Glomerular visceral epithelial cell (primary cell): ENCODE measurements at regions not wholly inside any gene's neighbourhood (a gene's known extent, or its start where the extent isn't known, plus 50 kb on each side); places are given as distances from the start of the nearest gene placed in this dataset.
"Not testable (repeated sequence)": the region's sequence is repeated elsewhere in the genome, so short reads cannot be mapped to it uniquely, and the experiment has no call there.

Source experiments
- DNase-seq: peaks from one replicate; pipeline ENCODE4 v3.0.0-alpha.2; 2016; ENCODE audit errors: extremely low spot score

DNA sequence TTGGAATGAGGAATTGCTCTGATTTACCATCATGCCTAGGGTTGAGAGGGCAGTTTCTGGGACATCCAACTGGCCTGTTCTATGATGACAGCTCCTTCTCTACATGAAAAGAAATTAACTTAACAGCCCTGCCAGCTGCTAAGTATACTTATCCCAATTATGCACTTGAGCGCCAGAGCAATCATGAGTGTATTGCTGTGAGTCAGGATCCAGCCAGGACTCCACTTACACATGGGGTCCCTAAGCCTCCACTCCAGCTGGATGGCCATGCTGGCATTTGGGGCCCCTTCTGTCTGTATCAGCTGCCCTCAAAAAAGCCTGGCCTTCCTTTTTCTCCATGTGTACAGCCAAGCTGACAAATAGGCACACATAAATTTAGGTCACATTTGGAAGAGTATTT, 481.9 kb downstream of the TMX3 start:
- DNase-seq: peak; percentile 2

DNA sequence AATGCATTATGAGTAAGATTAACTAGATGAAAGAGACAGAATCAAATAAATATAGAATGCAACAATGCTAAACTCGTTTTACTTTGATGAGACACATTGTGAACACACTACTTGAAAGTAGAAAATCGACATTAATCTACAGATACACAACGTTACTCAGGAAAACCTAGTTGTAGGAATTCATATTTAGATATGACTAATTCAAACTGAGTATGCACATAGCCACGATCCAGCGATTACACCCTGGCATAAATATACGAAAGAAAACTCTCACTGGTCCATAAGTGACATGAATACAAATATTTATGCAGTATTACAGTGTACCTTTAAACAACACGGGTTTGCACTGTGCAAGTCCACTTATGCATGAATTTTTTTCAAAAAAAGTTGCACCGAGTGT, 485.6 kb downstream of the TMX3 start:
- no peak for DNase-seq

DNA sequence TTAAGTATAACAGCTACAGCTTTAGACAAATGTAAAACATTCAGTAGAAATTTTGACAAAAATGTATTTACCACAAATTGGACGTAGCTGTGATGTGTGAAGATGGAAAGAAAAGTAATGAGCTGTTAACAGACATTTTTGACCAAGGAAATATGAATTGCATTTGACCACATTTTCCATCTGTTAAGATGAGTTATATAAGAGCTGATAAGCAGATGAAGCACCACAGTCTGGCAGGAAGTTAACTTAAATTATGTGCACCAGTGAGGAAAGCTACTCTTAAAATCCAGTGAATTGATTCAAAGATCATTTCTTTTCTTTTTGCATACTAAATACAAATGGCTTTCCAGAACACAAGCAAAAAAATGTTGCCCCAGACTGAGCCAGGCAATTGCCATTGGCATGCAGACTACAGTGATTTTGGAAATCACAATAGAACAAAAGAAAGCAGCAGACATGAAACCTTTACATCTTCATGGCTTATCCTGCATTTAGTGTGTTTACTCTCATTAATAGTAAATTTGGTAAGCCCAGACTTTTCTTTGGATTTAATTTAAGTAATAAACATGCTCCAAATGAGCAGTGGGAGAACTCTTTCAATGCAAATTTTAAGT, 493.7 kb downstream of the TMX3 start:
- DNase-seq: no peak

DNA sequence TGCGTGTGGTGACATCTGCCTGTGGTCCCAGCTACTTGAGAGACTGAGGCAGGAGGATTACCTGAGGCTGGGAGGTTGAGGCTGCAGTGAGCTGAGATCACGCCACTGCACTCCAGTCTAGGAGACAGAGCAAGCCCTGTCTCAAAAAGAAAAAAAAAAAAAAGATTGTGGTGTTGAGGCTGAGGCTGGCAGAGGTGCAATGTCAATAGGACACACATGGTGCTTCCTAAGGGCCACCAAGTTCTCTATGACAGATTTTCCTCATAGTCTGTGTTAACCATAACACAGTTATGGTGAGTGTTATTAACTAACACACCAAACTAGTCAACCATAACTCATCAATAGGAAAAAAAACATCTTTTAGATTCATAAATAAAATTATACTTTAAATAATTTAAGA, 494.4 kb downstream of the TMX3 start:
- DNase-seq: no peak

DNA sequence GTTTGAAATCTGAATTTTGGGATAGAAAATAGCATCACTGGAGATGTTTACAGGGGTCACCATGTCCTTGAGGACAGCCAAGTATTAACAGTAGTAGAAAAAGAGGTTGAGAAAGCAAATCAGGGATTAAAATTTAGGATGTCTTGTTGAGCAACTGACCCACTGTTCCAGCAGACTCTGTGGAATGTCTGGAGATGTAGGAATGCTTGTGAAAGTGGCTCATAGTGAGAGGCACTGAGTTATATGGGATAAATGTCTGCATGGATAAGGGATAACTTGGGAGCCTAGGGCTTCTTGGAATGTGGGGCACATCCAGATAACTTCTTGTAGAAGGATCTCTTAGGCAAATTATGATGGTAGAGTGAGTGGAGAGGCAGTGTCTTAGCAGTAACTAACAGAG, 495.0 kb downstream of the TMX3 start:
- DNase-seq: no peak

DNA sequence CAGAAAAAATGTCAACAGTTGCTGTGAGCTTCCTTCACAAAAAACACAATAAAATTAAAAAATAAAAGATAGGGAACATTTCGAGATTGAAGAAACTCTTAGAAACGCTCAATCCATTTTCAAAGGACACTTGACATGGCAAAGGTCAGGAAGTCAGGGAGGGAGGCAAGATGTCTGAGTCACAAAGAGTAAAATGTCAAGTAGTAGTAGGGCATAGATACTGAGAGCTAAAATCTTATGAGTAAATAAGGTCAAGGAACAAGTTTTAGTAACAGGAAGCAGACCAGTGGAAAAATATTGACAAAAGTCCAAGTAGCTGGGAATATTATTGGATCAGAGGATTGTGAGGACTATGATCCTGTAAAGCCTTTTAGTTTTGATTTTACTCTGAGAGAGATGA, 495.6 kb downstream of the TMX3 start:
- no peak for DNase-seq

DNA sequence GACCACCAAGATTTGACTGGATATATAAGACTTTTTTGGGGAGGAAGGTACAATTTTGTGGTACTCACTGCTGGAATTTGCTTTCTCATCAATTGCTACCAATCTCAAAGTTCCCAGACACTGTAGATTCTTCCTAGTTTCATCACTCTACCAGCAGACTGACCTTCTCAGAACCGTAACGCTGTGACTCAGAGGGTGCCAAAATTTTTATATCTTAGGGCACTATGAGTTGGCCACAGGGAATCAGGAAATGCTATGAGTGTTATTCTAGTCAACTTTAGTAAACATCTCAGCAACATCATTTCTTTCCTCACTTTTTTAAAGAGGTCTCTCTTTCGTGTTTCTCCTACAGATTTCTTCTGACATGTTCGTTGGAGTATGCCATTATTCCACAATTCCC, 499.0 kb downstream of the TMX3 start:
- DNase-seq: no peak

DNA sequence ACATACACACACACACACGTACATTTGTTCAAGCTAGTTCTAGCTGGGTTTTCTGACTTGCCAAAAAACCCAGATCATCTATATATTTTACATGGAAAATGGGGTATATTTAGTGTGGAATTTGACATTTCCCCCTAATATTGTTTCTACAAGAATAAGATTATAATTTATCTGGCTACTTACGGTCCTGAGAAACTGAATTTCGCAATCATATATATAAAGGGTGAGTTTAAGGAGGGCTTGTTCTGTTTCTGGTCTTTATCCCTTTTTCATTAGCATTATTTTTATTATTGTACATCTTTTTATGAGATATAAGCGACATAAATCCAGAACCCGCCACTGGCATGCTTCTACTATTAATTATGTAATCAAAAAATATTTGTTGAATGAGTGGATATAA, 528.9 kb downstream of the TMX3 start:
- DNase-seq: no peak

DNA sequence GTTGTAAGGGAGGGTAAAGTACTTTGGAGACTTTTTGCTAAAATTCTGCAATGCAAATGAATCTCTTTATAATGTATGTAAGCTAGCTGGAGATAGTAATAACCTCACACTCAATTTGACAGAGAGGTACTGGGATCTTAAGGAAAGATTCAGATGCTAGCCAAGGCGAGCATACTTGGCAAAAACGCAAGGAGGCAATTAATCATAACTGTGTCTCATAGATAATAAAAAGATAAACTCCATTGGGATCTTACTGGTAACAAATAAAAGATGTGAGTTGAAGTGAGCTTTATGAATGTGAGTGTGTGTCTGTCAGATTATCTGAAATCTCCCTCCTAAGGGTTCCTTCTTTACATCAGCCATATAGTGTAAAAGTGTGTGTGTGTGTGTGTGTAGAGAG, 533.0 kb downstream of the TMX3 start:
- no peak for DNase-seq

DNA sequence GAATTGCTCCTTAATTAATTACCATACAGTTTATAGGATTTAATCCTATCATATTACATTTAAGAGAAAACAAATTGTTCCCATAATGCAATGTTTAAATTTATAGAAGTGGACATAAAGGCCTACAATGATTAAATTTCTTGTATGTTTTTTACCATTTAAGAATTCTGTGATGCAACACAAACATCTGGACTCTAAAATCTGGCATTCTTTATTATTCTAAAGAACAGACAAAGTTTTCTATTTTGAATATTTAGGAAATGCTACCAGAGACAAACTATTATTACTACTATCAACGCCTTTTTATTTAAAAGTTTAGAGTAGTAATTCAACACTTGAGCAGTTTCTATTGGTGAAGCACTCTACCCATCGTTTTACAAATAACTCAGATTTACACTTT, 535.1 kb downstream of the TMX3 start:
- no peak for DNase-seq

DNA sequence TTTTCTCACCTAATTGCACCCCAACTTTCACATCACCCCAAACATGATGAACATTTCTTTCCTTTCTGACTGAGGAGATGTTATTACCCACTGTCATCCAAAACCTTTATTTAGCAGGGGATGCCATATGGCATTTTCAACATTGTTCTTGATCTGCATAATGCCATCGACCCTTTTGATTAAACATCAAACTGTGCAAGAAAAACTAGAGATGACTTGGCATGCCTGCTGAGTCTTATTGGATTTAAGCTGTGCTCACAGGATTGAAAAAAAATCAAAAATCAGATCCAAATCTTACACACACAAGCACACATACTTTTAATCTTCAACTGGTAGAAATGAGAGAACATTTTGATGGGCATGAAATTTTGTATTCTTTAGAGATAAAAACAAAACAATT, 536.0 kb downstream of the TMX3 start:
- DNase-seq: no peak

DNA sequence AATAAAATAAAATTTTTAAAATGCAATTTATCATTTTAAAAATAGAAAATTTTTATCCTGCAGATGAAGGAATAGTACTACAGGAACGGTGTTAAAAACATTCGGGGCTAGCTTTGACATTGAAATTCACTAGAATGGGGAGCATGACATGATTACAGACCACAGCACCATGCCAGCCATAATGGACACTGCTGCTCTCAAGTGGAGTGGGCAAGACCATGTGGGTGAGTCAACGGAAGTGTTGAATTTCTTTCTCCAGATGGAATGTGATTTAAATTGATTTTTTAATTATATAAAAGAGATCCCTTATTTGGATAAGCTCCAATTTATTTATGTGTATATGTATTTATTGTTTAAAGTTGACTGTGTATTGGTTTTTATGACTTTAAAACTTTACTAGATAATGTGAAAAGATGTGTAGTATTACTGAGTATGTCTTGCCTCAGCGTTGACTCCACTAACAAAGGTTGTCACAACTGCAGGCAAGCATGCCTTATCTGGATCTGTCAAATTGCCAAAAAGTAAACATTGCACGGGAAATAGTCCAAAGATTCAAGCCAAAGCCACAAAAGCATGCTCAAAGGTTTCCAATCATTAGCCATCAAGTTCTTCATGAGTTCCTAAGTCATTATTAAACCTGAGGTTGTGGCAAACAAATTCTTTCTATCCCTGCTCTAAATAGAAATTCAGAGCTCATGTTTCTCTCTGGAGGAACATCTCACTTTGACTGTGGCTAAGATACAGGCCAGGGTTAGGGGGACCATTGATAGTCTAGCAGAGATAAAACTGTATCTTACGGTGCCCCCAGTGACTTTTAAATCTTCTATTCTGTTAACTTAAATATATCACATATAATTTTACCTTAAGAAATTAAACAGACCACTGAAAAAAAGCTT, 536.9 kb downstream of the TMX3 start:
- DNase-seq: peak; percentile 79

DNA sequence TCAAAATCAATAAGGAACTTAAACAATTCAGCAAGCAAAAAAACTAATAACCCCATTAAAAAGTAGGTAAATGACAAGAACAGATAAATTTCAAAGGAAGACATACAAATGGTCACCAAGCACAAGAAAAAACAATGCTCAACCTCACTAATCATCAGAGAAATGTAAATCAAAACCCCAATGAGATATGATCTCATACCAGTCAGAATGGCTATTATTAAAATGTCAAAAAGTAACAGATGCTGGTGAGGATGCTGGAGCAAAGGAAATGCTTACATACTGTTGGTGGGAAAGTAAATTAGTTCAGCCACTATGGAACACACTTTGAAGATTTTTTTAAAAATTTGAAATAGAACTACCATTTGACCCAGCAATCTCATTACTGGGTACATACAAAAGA, 538.0 kb downstream of the TMX3 start:
- no peak for DNase-seq

DNA sequence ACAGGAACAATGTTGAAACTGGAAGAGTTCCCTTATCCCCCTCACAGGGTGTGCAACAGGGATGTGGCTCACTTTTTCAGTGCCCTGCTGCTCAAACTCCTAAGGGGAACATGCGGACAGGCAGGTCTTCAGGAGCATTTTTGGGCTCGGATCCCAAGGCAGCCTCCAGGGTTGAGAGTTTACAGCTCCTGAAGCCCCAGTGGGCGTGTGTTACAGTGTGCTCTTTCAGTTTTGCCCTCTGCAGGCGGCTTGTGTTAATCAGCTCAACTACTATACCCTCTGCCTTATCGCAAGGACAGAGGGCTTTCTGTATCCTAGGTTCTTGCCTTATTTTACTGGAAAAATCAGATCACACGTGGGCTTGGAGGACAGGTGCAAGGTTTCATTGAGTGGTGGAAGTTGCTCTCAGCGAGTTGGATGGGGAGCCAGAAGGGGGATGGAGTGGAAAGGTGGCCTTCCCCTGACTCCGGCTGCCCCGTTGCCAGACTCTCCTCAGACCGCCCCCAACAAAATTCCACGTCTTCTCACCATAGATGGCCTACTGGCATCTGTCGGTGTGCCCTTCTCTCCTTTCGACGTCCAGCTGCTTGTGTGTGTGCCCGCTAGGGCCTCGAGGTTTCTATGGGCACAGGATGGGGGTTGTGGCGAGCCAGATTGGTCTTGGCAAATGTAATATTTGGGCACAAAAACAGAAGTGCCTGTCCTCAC, 541.9 kb downstream of the TMX3 start:
- DNase-seq: no peak

DNA sequence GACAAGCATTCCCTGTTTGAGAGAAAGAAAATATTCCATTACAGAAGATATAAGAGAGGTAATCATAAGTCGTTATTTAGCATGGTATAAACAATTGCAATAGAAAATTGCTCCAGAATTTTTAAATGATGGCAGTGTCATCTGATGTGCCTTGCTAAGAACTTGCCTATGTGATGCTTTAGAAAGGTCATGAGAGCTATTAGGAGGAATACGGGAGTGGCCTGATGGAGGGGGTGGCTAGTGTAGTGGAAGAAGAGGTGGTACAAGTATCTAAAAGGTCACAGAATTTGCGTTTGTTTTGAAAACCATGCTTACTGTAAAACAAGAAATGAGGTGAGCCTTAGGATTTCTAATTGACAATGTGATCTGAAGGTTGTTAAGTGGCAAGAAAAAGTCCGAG, 550.0 kb downstream of the TMX3 start:
- no peak for DNase-seq

DNA sequence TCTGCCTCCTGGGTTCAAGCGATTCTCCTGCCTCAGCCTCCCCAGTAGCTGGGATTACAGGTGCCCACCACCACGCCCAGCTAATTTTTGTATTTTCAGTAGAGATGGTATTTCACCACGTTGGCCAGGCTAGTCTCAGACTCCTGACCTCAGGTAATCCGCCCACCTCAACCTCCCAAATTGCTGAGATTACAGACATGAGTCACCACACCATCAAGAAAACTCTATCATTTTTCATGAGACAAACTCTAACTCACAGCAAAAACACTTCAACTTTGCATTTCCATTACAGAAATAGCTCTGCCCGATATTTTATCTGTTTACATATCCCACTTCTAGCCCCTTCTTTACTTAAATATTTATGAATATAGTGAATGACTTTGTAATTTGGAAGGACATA, 561.1 kb downstream of the TMX3 start:
- not testable (repeated sequence) for DNase-seq

DNA sequence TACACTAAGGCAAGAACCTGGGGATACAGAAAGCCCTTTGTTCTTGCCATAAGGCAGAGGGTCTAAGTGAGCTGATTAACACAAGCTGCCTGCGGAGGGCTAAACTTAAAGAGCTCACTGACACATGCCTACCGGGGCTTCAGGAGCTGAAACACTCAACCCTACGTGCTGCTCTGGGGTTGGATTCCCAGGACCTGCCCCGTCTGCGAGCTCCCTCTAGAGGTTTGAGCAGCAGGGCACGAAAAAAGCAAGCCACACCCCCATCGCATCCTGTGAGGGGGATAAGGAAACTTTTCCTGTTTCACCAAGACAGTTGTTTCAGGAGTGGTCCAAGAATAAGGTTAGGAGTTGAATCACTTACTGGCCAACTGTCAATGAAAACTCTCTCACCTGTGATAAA, 562.1 kb downstream of the TMX3 start:
- DNase-seq: no peak

DNA sequence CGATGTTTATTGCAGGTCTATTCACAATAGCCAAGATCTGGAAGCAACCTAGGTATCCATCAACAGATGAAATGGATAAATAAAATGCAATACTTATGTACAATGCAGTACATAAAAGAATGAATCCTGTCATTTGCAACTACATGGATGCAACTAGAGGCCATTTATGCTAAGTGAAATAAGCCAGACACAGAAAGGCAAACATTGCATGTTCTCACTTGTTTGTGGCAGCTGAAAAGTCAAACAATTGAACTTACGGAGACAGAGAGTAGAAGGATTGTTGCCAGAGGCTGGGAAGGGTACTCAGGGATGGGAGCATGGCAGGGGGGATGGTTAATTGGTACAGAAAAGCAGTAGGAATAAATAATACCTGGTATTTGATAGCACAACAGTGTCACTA, 563.9 kb downstream of the TMX3 start:
- no peak for DNase-seq

DNA sequence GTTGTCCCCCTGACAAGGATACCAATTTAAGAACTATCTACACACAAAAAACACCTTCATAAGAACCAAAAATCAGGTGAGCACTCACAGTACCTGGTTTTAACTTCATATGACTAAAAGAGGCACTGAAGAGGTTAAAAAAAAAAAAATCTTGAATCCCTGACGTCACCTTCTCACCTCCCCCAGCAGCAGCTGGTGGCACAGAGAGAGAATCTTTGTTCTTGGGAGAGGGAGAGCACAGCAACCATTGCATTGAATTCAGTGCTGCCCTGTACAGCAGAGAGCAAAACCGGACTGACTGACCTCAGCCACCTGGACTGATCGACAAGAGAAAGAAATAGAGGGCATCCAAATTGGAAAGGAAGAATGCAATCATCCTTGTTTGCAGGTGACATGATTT, 566.0 kb downstream of the TMX3 start:
- DNase-seq: no peak

DNA sequence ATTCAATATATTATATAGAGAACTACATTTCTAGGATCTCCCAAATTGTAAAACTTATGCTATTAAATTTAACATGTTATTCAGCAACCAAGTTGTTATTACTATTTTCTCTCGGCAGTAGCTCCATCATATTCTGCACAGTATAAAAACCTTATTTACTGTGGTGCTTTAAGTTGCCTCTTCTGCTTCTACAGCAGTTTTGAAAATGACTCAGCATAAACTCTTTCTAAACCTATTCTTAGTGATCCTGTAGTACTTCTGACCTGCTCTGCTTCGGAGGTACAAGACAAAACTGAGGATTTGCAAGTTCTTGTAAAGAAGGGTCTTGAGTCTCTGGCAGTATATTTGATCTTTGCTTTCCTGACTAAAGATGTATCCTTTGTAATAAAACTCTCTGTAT, 567.2 kb downstream of the TMX3 start:
- no peak for DNase-seq

DNA sequence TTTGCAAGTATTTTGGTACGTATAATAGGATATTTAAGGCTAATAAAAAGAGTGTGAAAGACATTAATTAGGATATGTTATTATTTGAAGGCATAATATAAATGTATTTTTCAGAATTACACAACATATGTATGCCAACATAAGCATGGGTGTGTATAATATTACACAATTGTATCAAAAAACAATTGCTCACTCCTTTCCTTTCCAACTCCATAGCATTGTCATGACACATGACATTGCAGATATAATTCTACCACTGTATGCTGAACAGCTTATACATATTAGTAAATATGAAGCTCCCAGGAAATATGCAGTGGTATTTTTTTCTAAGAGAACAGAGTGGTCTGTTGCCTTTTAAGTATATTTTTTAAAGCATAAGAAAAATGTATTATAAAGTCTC, 593.1 kb downstream of the TMX3 start:
- no peak for DNase-seq

DNA sequence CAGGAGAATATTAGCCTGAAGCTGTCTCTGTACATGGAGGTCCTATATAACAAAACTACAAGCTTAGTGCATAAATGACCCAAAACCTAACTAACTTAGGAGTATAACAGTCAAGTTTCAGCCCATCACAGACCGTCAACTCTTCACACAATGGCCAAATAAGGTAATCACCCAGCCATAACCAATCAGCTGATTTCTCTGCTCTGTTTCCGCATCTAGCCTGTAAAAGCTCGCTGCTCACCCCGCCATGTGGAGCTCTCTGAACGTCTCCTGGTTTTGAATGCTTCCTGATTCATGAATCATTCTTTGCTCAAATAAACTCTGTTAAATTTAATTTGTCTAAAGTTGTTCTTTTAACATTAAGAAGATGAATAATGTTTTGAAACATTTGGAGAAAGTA, 593.6 kb downstream of the TMX3 start:
- DNase-seq: no peak

DNA sequence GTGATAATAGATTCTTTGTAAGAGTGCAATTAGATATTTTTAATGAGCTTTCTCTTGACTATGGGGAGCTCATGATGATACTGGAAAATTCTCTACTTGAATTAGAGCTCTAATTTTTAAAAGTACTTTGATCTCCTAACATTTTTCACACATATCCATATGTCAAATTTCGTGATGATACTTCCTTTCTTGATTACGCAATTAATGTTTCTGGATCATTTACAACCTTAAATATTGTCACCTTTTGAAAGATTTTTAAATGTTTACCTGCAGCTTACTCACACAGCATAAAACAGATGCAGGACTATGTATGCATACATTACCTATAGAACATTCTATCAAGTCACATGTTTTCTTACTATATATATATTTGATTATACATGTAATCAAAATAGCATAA, 598.5 kb upstream of the DSEL start:
- DNase-seq: no peak
